ENCODE measurements at regions not wholly inside any gene's neighbourhood (a gene's known extent, or its start where the extent isn't known, plus 50 kb on each side); places are given as distances from the start of the nearest gene placed in this dataset.

- Histone ChIP-seq H3K4me3 (no peak overlapping the region), H3K27me3 (no peaks in the 10 kb centered on the region), H3K36me3 (no peaks in the 10 kb centered on the region), H3K9me3 (no peaks in the 10 kb centered on the region), H3K4me1 (no peaks in the 10 kb centered on the region), H3K27ac (no peak overlapping the region)
- WGBS: 40% methylated on average over 1 of the region's 1 CpG
- DNase-seq (ENCODE audit: low spot score in 2 of 2): no peak
- no peak for TF ChIP-seq EP300 (IDR thresholded peaks at IDR 0.05)
Measured at GRCh38 chr5:12901696-12902095, 997.5 kb upstream of the CTNND2 start.

GRCh38 chr5:12896086-12896485, 991.8 kb upstream of the CTNND2 start:
- no peaks in the 10 kb centered on the region for H3K9me3 ChIP-seq
- H3K36me3 ChIP-seq: no peaks in the 10 kb centered on the region
- H3K27me3 ChIP-seq: no peaks in the 10 kb centered on the region
- no peak overlapping the region for H3K4me3 ChIP-seq
- H3K27ac ChIP-seq: no peak overlapping the region
- no peak for DNase-seq (ENCODE audit: low spot score in 2 of 2)
- no peak for TF ChIP-seq POLR2AphosphoS5 (IDR thresholded peaks at IDR 0.05)
- WGBS: 87% methylated on average over 3 of the region's 3 CpGs
- no peaks in the 10 kb centered on the region for H3K4me1 ChIP-seq

GRCh38 chr5:12885018-12885417, 980.8 kb upstream of the CTNND2 start:
- DNase-seq (ENCODE audit: low spot score in 2 of 2): no peak
- no peak for TF ChIP-seq POLR2A (IDR thresholded peaks at IDR 0.05)
- no peak for TF ChIP-seq POLR2AphosphoS5 (IDR thresholded peaks at IDR 0.05)
- TF ChIP-seq CTCF (IDR thresholded peaks at IDR 0.05): no peak
- no peak for TF ChIP-seq EP300 (IDR thresholded peaks at IDR 0.05)
- no peaks in the 10 kb centered on the region for H3K36me3 ChIP-seq
- WGBS: 72% methylated on average over 2 of the region's 2 CpGs
- H3K9me3 ChIP-seq: no peaks in the 10 kb centered on the region
- H3K27ac ChIP-seq: no peak overlapping the region
- H3K4me3 ChIP-seq: no peak overlapping the region
- H3K27me3 ChIP-seq: no peaks in the 10 kb centered on the region
- H3K4me1 ChIP-seq: no peaks in the 10 kb centered on the region

- H3K36me3 ChIP-seq: no peaks in the 10 kb centered on the region
- no peak overlapping the region for H3K4me3 ChIP-seq
- no peaks in the 10 kb centered on the region for H3K27me3 ChIP-seq
- no peak for DNase-seq (ENCODE audit: low spot score in 2 of 2)
- no peak overlapping the region for H3K27ac ChIP-seq
- WGBS: 84% methylated on average over 5 of the region's 5 CpGs
- TF ChIP-seq POLR2A (IDR thresholded peaks at IDR 0.05) (no peak), CTCF (IDR thresholded peaks at IDR 0.05) (no peak), POLR2AphosphoS5 (IDR thresholded peaks at IDR 0.05) (no peak), EP300 (IDR thresholded peaks at IDR 0.05) (no peak)
- no peaks in the 10 kb centered on the region for H3K4me1 ChIP-seq
- H3K9me3 ChIP-seq: no peaks in the 10 kb centered on the region
Measured at GRCh38 chr5:12883395-12883794, 979.1 kb upstream of the CTNND2 start.

- H3K4me1 ChIP-seq: no peaks in the 10 kb centered on the region
- no peak overlapping the region for H3K4me3 ChIP-seq
- no peak overlapping the region for H3K27ac ChIP-seq
- H3K9me3 ChIP-seq: no peaks in the 10 kb centered on the region
- no peaks in the 10 kb centered on the region for H3K27me3 ChIP-seq
- no peaks in the 10 kb centered on the region for H3K36me3 ChIP-seq
- no CpG with 5 or more reads among the region's 1 CpG for WGBS
- DNase-seq (ENCODE audit: low spot score in 2 of 2): no peak
- TF ChIP-seq EP300 (IDR thresholded peaks at IDR 0.05) (no peak), POLR2A (IDR thresholded peaks at IDR 0.05) (no peak), CTCF (IDR thresholded peaks at IDR 0.05) (no peak), POLR2AphosphoS5 (IDR thresholded peaks at IDR 0.05) (no peak)
Measured at GRCh38 chr5:12876541-12877298, 972.5 kb upstream of the CTNND2 start.

- Histone ChIP-seq H3K4me3 (no peak overlapping the region), H3K27me3 (no peaks in the 10 kb centered on the region), H3K27ac (no peak overlapping the region), H3K4me1 (no peaks in the 10 kb centered on the region), H3K36me3 (no peaks in the 10 kb centered on the region), H3K9me3 (no peaks in the 10 kb centered on the region)
- TF ChIP-seq POLR2AphosphoS5 (IDR thresholded peaks at IDR 0.05) (no peak), CTCF (IDR thresholded peaks at IDR 0.05) (no peak), POLR2A (IDR thresholded peaks at IDR 0.05) (no peak), EP300 (IDR thresholded peaks at IDR 0.05) (no peak)
- 49% methylated on average over 1 of the region's 1 CpG for WGBS
- DNase-seq (ENCODE audit: low spot score in 2 of 2): no peak
Measured at GRCh38 chr5:12870872-12871539, 966.8 kb upstream of the CTNND2 start.
